Stimulated activated CD4-positive, alpha-beta T cell treated with anti-CD3 and anti-CD28 coated beads, Interleukin-1b, Interleukin-23, amount 100 ng/mL, for 24 hours (primary cell): ENCODE measurements at regions not wholly inside any gene's neighbourhood (a gene's known extent, or its start where the extent isn't known, plus 50 kb on each side); places are given as distances from the start of the nearest gene placed in this dataset.
"Not testable (repeated sequence)": the region's sequence is repeated elsewhere in the genome, so short reads cannot be mapped to it uniquely, and the experiment has no call there.

ENCODE experiments used
- DNase-seq, 4 experiments: peaks; one replicate each; pipeline ENCODE4 v3.0.0-alpha.2; 2020; ENCODE audit warnings: low read depth in 4 of 4, low spot score in 1 of 4

GRCh38 chr6:160804639-160805038 lies 102.6 kb downstream of the PLG start:
- DNase-seq: no peak

DNA sequence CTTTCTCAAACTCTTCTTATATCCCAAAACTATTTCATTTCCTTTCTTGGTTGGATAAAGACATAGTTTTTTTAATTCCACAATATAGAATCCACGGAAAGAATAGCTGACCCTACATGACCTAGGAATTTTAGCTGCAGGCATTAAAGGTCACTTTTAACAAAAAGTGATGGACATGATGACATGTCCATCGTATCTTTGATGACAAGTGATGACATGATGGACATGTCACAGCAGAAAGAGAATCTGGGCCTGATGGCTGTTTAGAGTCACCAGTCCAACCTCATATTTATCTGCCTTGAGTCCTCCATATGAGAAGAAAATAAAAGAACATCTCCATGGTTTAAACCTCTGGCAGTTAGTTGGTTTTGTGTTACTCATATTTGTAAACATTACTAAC lies 106.2 kb downstream of the PLG start:
- DNase-seq: no peak

GRCh38 chr6:160810238-160810637 lies 108.2 kb downstream of the PLG start:
- DNase-seq: no peak

GRCh38 chr6:160812097-160812496 lies 110.1 kb downstream of the PLG start:
- DNase-seq: no peak

DNA sequence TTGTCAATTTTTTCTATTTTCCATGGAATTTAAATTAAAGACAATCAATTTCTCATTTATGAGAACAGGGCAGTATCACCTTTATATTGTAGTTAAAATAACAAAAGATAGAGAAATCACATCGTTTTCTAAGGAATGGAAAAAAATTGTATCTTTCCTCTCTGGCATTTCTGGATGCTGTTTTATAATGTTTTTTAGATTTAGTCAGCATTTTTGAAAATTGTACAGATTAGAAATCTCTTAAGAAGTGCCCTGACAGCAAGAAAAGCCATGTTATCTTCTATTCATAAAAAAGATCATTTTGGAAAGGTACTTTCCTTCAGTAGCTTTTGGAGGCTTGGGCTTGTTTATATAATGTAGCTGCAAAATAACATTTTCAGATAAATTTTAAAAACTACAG lies 116.9 kb downstream of the PLG start:
- no peak for DNase-seq

DNA sequence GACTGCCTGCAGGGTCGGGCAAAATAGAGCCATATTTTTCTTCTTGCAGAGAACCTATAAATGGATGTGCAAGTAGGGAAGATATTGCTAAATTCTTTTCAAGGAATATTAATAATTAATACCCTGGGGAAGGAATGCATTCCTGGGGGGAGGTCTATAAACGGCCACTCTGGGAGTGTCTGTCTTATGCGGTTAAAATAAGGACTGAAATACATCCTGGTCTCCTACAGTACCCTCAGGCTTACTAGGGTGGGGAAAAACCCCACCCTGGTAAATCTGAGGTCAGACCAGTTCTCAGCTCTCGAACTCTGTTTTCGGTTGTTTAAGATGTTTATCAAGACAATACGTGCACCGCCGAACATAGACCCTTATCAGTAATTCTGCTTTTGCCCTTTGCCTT lies 118.6 kb downstream of the PLG start:
- DNase-seq: not testable (repeated sequence)

DNA sequence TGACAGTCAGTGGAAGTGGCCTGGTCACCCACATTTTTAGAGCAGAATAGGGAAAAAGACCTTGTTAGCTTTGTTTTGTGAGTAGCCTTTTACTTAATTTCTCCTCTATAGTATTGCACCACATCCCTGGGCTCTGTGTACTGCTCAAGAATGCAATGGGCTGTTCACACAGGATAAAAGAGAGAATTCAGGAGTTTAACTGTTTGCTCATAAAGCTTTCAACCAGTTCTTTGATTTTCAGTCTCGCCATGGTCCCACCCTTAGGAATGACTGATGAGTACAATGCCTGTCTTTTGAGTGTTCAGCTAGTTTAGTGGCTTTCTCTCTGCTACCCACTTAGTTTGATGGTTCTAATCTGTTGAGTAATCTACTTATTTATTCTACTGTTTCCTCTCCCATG lies 129.7 kb downstream of the PLG start:
- DNase-seq: no peak

DNA sequence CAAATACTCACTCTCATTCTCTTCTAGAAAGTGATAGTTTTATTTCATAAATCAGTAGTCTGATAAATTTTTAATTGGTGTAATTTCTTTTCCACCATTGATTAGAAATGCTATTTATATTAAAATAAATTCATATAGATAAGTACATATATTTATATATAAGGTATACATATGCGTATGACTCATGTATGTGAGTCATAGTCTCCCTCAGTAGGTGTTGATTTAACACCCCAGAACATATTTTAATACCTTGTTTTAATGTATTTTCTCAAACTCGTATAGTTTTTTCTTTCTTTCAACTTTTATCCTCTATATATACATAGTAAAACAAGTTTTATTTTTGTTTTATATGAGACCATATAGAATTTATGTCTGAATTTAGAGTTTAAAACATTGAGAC lies 130.4 kb downstream of the PLG start:
- DNase-seq: no peak

- DNase-seq: no peak
Observed at GRCh38 chr6:160837146-160837545, 135.1 kb downstream of the PLG start.

- DNase-seq: no peak
Observed at GRCh38 chr6:160851031-160851430, 140.5 kb upstream of the MAP3K4 start.

- no peak for DNase-seq
Observed at GRCh38 chr6:160853946-160854345, 137.6 kb upstream of the MAP3K4 start.

- DNase-seq: no peak
Observed at GRCh38 chr6:160858886-160859285, 132.7 kb upstream of the MAP3K4 start.

GRCh38 chr6:160859822-160860221 lies 131.7 kb upstream of the MAP3K4 start:
- no peak for DNase-seq

DNA sequence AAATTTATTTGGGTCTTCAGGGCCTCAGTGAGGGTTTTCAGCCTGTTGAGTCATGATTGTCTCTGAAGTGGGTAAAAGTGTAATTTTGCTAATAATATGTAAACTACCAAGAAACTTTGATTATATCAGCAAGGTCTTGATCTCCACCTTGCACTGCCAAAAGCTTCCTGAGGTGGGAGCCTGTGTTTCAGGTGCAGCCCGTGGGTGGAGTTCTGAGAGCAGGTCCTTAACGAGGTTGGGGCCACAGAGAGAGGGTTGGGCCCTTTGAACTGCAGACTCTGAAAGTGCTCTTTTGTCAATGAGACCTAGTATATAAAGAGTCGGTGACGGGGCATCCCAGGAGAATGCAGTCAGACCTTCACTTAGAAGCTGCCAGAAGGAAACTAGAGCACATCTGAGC lies 129.7 kb upstream of the MAP3K4 start:
- no peak for DNase-seq

DNA sequence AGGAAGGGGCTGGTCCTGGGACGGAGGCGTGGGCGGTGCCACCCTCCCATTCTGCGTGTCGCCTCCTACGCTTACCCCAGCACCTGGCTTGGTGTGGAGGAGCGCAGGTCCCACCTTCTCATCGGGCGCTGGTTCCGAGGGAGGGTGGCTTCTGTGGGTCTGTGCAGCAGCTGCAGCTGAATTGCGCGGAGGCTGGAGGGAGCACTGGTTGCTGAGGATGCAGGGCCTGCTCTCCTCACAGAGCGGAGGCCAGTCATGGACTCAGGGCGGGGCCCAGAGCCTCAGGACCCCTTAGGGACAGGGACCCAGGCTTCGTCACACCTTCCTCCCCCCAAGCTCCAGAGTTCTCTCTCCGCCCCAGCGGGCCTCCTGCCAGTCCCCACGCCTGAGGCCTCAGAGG lies 127.8 kb upstream of the MAP3K4 start:
- DNase-seq: no peak

- DNase-seq: no peak
Observed at GRCh38 chr6:160871320-160871719, 120.2 kb upstream of the MAP3K4 start.

DNA sequence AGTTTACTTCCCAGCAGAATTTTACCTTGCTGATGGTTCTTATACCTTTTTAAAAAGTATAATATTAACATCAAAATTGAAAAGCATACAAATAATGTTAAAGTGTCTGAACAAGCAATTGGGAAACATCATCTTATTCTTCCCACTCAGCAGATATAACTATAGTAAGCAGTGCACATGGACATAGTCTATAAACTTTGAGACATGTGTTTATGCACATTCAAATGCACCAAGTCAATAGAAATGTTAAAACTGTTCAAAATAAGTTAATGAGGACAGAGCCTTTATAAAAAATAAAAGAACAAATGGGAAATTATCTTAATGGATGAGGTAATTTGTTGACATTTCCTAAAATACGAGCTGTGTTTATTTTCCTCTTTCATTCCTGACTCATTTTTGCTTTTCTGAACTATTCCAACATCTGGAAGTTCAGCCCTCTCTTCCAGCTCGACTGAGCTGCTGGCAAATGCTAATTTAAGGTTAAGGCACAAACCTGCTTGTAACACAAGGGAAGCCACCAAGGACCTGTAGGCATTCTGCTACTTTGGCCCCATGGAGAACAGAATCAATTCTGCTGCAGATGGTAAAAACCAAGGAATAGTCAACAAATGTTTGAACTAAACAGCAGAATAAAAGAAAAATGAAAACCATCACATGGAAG lies 110.3 kb upstream of the MAP3K4 start:
- DNase-seq: no peak

DNA sequence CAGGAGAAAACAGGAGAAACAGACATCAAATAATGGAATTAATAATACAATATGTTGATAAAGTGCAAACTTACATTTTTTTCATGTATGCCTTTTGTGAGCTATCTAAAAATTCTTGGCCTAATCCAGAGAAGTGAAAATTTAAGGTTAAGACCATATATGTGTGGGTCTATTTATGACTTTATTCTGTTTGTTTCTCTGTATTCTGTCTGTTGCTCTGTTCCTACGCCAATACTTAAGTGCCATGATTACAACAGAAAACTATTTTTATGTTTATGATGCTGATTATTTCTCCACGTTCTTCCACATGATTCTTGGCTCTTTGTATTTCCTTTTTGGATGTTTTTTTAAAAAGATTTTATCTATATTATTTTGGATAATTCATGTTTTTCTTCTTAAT lies 109.6 kb upstream of the MAP3K4 start:
- DNase-seq: no peak

DNA sequence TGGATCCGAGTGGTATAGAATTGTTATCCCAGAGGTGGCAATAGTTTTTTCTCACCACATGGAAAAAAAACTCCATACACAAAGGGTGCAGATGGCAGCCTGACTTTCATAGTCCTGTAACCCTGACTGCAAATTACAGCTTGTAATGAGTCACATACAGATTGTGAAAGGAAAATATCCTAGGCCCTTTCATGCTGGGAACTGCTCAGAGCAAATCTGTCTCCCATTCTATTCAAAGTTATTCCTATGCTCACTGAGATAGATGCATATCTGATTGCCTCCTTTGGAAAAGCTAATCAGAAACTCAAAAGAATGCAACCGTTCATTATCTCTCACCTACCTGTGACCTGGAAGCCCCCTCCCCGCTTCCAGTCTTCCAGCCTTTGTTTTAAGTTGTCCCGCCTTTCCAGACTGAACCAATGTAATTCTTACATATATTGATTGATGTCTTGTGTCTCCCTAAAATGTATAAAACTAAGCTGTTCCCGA lies 108.7 kb upstream of the MAP3K4 start:
- DNase-seq: no peak

GRCh38 chr6:160883560-160883959 lies 108.0 kb upstream of the MAP3K4 start:
- no peak for DNase-seq

GRCh38 chr6:160883999-160884398 lies 107.6 kb upstream of the MAP3K4 start:
- DNase-seq: no peak

DNA sequence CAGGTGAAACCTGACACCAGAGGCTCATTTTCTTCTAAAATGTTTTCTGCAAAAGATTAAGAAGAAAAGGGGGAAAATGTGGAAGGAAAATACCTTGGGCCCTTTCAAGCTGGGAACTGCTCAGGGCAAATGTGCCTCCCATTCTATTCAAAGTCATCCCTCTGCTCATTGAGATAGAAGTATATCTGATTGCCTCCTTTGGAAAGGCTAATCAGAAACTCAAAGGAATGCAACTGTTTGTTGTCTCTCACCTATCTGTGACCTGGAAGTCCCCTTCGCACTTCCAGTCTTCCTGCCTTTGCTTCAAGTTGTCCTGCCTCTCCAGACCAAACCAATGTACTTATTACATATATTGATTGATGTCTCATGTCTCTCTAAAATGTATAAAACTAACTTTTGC lies 102.4 kb upstream of the MAP3K4 start:
- not testable (repeated sequence) for DNase-seq

DNA sequence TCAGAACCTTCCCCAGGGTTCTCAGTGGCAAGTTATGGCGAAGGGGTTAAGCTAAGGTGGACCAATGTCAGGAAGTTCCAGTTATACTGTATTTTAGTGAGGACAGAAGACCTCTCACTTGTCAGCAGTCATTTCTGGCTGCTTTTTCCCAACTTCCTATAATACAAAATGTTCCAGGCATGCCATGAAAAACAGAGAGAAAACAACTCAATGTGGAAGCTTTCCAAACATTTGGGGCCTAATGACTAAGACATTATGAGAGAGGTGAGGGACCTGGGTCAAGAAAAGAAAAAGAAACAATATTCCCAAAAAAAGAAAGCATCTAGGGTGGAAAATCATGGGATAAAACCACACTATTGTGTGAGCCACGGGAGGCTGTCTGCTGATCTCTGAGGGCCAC lies 99.9 kb upstream of the MAP3K4 start:
- no peak for DNase-seq

GRCh38 chr6:160895562-160895961 lies 96.0 kb upstream of the MAP3K4 start:
- DNase-seq: no peak
